AG04449 (cell line): ENCODE measurements at regions not wholly inside any gene's neighbourhood (a gene's known extent, or its start where the extent isn't known, plus 50 kb on each side); places are given as distances from the start of the nearest gene placed in this dataset.

Experiments used
- CTCF ChIA-PET: fragments of 350-600 bp; formaldehyde crosslinking; extraction: SDS; loops from one replicate; lab custom pipeline; 2021; ENCODE audit warnings: antibody characterized with exemption; lab: Yijun Ruan, JAX
- POLR2A ChIA-PET: fragments of 400-600, 350-600 bp; formaldehyde crosslinking; extraction: SDS; loops from one replicate; lab custom pipeline; 2020; ENCODE audit warnings: antibody characterized with exemption, inconsistent platforms; lab: Yijun Ruan, JAX
- DNase-seq: peaks from one replicate; pipeline ENCODE4 v3.0.0-alpha.2; 2010; ENCODE audit warnings: low read depth, low spot score
- H3K4me3 ChIP-seq: 2 replicates; pipeline ENCODE4 v1.5.1; 2011; ENCODE audit warnings: low read depth, mild to moderate bottlenecking, control low read depth, low read length
- CTCF ChIP-seq: IDR thresholded peaks from one replicate; pipeline ENCODE4 v1.5.1; 2011; ENCODE audit warnings: mild to moderate bottlenecking, moderate library complexity, low read length, control low read depth, inconsistent platforms; ENCODE audit not compliant: insufficient read depth; ENCODE audit errors: missing control alignments

- TF ChIP-seq CTCF: no peak
- ChIA-PET CTCF (no interaction called here), POLR2A (no interaction called here)
- DNase-seq: no peak
- H3K4me3 ChIP-seq: no peak overlapping the region
These were observed 159.8 kb downstream of the KIF20B start for GRCh38 chr10:89861199-89861573.

GRCh38 chr10:89861584-89862301, 160.4 kb downstream of the KIF20B start:
- H3K4me3 ChIP-seq: no peak overlapping the region
- CTCF ChIA-PET: no interaction called here
- TF ChIP-seq CTCF: no peak

GRCh38 chr10:89867964-89868363, 166.6 kb downstream of the KIF20B start:
- POLR2A ChIA-PET: no interaction called here
- no peak for TF ChIP-seq CTCF
- no peak overlapping the region for H3K4me3 ChIP-seq
- CTCF ChIA-PET: no interaction called here
- no peak for DNase-seq

More at GRCh38 chr10:89861584-89862301, 160.4 kb downstream of the KIF20B start:
- no peak for DNase-seq
- POLR2A ChIA-PET: no interaction called here

- no peak for DNase-seq
- no peak overlapping the region for H3K4me3 ChIP-seq
- POLR2A ChIA-PET: no interaction called here
- CTCF ChIA-PET: no interaction called here
- no peak for TF ChIP-seq CTCF
These were observed 167.8 kb downstream of the KIF20B start for GRCh38 chr10:89869180-89869579.

GRCh38 chr10:89869592-89870156, 168.3 kb downstream of the KIF20B start:
- no peak for TF ChIP-seq CTCF
- POLR2A ChIA-PET: no interaction called here
- no peak overlapping the region for H3K4me3 ChIP-seq
- no peak for DNase-seq
- CTCF ChIA-PET: no interaction called here

GRCh38 chr10:89870936-89871335, 169.5 kb downstream of the KIF20B start:
- TF ChIP-seq CTCF: no peak
- ChIA-PET CTCF (no interaction called here), POLR2A (no interaction called here)
- H3K4me3 ChIP-seq: no peak overlapping the region
- no peak for DNase-seq
